Keratinocyte (primary cell): ENCODE measurements at regions not wholly inside any gene's neighbourhood (a gene's known extent, or its start where the extent isn't known, plus 50 kb on each side); places are given as distances from the start of the nearest gene placed in this dataset.

ENCODE experiments used
- DNase-seq: peaks from one replicate; pipeline ENCODE4 v3.0.0-alpha.2; 2011; ENCODE audit warnings: low read depth, missing footprints, low spot score
- FAIRE-seq: peaks from 2 replicates; lab custom pipeline; 2011; peaks lifted over from hg19 to GRCh38; lab: Jason Lieb, UNC
- H2AFZ ChIP-seq: 2 replicates; pipeline ENCODE4 v1.6.0; 2012; ENCODE audit warnings: low read length, control low read depth, inconsistent platforms; ENCODE audit not compliant: control insufficient read depth
- H3K27ac ChIP-seq: 2 replicates; pipeline ENCODE4 v1.5.1; 2011; ENCODE audit warnings: low read length; ENCODE audit not compliant: control insufficient read depth, insufficient read depth
- H3K27me3 ChIP-seq: 3 replicates; pipeline ENCODE4 v1.6.0; 2011; ENCODE audit warnings: low read length; ENCODE audit not compliant: control insufficient read depth, insufficient read depth; ENCODE audit errors: extremely low read depth
- H3K36me3 ChIP-seq, 2 experiments: 2 replicates in 1 of 2; 3 replicates in 1 of 2; pipeline ENCODE4 v1.5.1; 2011; ENCODE audit warnings: low read length in 2 of 2, mild to moderate bottlenecking in 1 of 2; ENCODE audit not compliant: control insufficient read depth in 2 of 2, insufficient read depth in 2 of 2; ENCODE audit errors: extremely low read depth in 1 of 2
- H3K4me1 ChIP-seq: 3 replicates; pipeline ENCODE4 v1.5.1; 2011; ENCODE audit warnings: low read length; ENCODE audit not compliant: control insufficient read depth, insufficient read depth; ENCODE audit errors: extremely low read depth
- H3K4me2 ChIP-seq: 3 replicates; pipeline ENCODE4 v1.6.0; 2011; ENCODE audit warnings: low read depth, low read length; ENCODE audit not compliant: control insufficient read depth, insufficient read depth; ENCODE audit errors: extremely low read depth
- H3K4me3 ChIP-seq, 3 experiments: fragments of 200-600 bp in 1 of 3; sonication (generic) in 1 of 3; 2 replicates in 2 of 3; 3 replicates in 1 of 3; pipeline ENCODE4 v1.5.1; 2011 to 2016; ENCODE audit warnings: low read length in 3 of 3, mild to moderate bottlenecking in 3 of 3, control low read depth in 2 of 3, inconsistent platforms in 1 of 3, low read depth in 1 of 3, mixed read lengths in 1 of 3, mixed run types in 1 of 3, moderate library complexity in 1 of 3; ENCODE audit not compliant: control insufficient read depth in 2 of 3, insufficient read depth in 2 of 3; ENCODE audit errors: extremely low read depth in 1 of 3
- H3K79me2 ChIP-seq: 2 replicates; pipeline ENCODE4 v1.6.0; 2012; ENCODE audit warnings: low read length; ENCODE audit not compliant: control insufficient read depth, insufficient read depth
- H3K9ac ChIP-seq: 3 replicates; pipeline ENCODE4 v1.6.0; 2011; ENCODE audit warnings: low read length; ENCODE audit not compliant: control insufficient read depth, insufficient read depth; ENCODE audit errors: extremely low read depth
- H3K9me1 ChIP-seq: 3 replicates; pipeline ENCODE4 v1.6.0; 2011; ENCODE audit warnings: low read length; ENCODE audit not compliant: control insufficient read depth, insufficient read depth; ENCODE audit errors: extremely low read depth
- H3K9me3 ChIP-seq: 2 replicates; pipeline ENCODE4 v1.5.1; 2012; ENCODE audit warnings: low read depth, low read length; ENCODE audit not compliant: control insufficient read depth
- H4K20me1 ChIP-seq: 3 replicates; pipeline ENCODE4 v1.6.0; 2011; ENCODE audit warnings: low read length; ENCODE audit not compliant: control insufficient read depth, insufficient read depth; ENCODE audit errors: extremely low read depth
- EZH2 ChIP-seq: IDR thresholded peaks from one replicate; pipeline ENCODE4 v1.6.1; 2012; ENCODE audit warnings: inconsistent platforms, mild to moderate bottlenecking, low read length, moderate library complexity
- dilution Hi-C: fragments of 300-500 bp; cut with MboI; formaldehyde crosslinking; loops from one replicate; pipeline ENCODE4 v1.7.0; 2020; ENCODE audit warnings: low sequenced_read_pairs; ENCODE audit not compliant: extremely low pct_ligation_motif_present
- TF ChIP-seq, protein P1 (sequence below), 3 experiments: IDR thresholded peaks in 1 of 3; conservative IDR thresholded peaks in 1 of 3; optimal IDR thresholded peaks in 1 of 3; 2 replicates in 2 of 3; 3 replicates in 1 of 3; pipeline versions ENCODE3 to v1.5.1; 2011; ENCODE audit warnings: low read length in 3 of 3, mild to moderate bottlenecking in 3 of 3, moderate library complexity in 2 of 3, control low read depth in 1 of 3, inconsistent platforms in 1 of 3; ENCODE audit not compliant: insufficient read depth in 2 of 3; ENCODE audit errors: extremely low read depth in 1 of 3

DNA sequence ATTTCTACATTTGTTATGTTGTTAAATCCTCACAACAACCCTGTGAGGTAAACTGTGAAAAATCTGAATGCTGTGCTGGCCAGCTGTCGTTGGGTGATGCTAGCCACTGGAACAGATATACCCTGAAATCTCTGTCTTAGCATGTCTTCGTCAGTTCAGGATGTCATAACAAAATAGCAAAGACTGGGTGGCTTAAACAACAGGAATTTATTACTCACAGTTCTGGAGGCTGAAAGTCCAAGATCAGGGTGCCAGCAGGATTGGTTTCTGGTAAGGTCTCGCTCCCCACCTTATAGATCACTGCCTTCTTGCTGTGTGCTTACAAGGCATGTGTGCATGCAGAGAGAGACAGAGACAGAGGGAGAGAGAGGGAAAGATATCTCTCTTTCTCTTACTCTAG is 211.7 kb downstream of the C11orf91 start:
- no peak overlapping the region for H3K4me3 ChIP-seq
- TF ChIP-seq EZH2 = no peak
- TF ChIP-seq, protein P1, sequence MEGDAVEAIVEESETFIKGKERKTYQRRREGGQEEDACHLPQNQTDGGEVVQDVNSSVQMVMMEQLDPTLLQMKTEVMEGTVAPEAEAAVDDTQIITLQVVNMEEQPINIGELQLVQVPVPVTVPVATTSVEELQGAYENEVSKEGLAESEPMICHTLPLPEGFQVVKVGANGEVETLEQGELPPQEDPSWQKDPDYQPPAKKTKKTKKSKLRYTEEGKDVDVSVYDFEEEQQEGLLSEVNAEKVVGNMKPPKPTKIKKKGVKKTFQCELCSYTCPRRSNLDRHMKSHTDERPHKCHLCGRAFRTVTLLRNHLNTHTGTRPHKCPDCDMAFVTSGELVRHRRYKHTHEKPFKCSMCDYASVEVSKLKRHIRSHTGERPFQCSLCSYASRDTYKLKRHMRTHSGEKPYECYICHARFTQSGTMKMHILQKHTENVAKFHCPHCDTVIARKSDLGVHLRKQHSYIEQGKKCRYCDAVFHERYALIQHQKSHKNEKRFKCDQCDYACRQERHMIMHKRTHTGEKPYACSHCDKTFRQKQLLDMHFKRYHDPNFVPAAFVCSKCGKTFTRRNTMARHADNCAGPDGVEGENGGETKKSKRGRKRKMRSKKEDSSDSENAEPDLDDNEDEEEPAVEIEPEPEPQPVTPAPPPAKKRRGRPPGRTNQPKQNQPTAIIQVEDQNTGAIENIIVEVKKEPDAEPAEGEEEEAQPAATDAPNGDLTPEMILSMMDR (optimal IDR thresholded peaks at IDR 0.05 in 1 of 3, IDR thresholded peaks at IDR 0.05 in 1 of 3, conservative IDR thresholded peaks at IDR 0.05 in 1 of 3; ENCODE audit: extremely low read depth in 1 of 3, insufficient read depth in 2 of 3, low read length in 3 of 3) = no peak
- H3K27me3 ChIP-seq = no peaks in the 10 kb centered on the region
- no peaks in the 10 kb centered on the region for H3K4me1 ChIP-seq
- no peak for FAIRE-seq
- dilution Hi-C loops = no loop called here
- H2AFZ ChIP-seq = no peak overlapping the region
- H3K27ac ChIP-seq = no peak overlapping the region
- no peak overlapping the region for H3K9ac ChIP-seq
- DNase-seq = no peak
- H3K4me2 ChIP-seq = no peak overlapping the region
- no peaks in the 10 kb centered on the region for H3K9me3 ChIP-seq
- no peaks in the 10 kb centered on the region for H3K36me3 ChIP-seq
- no peaks in the 10 kb centered on the region for H3K79me2 ChIP-seq
- no peaks in the 10 kb centered on the region for H3K9me1 ChIP-seq
- H4K20me1 ChIP-seq = no peaks in the 10 kb centered on the region

DNA sequence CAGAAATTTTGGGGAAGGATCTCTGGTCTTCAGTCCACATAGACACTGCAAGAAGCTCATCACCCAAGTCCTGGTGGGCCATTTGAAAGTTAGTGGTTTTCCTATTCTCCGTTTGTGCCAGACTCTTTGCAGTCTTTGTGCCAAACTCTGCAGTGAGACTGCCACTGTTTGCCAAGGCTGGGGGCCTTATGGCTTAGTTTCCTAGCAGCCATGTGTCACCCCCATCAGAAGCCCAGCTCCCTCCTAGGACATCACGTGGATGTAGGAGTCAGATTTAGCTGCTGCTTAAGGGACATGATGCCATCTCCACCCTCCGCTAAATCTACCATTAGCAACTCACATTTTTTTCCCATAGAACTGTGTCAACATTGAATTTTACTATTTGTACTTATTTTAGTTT is 220.0 kb downstream of the C11orf91 start:
- H3K9ac ChIP-seq = no peak overlapping the region
- H3K4me1 ChIP-seq = peaks cover 8% of the 10 kb centered on the region
- H3K4me2 ChIP-seq = no peak overlapping the region
- H4K20me1 ChIP-seq = no peaks in the 10 kb centered on the region
- dilution Hi-C loops = no loop called here
- H3K27me3 ChIP-seq = peaks cover 23% of the 10 kb centered on the region
- no peak overlapping the region for H3K4me3 ChIP-seq
- H3K79me2 ChIP-seq = no peaks in the 10 kb centered on the region
- H3K9me1 ChIP-seq = no peaks in the 10 kb centered on the region
- no peak for FAIRE-seq
- H3K36me3 ChIP-seq = no peaks in the 10 kb centered on the region
- TF ChIP-seq EZH2 = no peak
- TF ChIP-seq, protein P1 (optimal IDR thresholded peaks at IDR 0.05 in 1 of 3, IDR thresholded peaks at IDR 0.05 in 1 of 3, conservative IDR thresholded peaks at IDR 0.05 in 1 of 3; ENCODE audit: extremely low read depth in 1 of 3, insufficient read depth in 2 of 3, low read length in 3 of 3) = no peak
- no peak for DNase-seq
- H3K27ac ChIP-seq = no peak overlapping the region
- no peaks in the 10 kb centered on the region for H3K9me3 ChIP-seq
- no peak overlapping the region for H2AFZ ChIP-seq
